ENCODE measurements at regions not wholly inside any gene's neighbourhood (a gene's known extent, or its start where the extent isn't known, plus 50 kb on each side); places are given as distances from the start of the nearest gene placed in this dataset.

DNA sequence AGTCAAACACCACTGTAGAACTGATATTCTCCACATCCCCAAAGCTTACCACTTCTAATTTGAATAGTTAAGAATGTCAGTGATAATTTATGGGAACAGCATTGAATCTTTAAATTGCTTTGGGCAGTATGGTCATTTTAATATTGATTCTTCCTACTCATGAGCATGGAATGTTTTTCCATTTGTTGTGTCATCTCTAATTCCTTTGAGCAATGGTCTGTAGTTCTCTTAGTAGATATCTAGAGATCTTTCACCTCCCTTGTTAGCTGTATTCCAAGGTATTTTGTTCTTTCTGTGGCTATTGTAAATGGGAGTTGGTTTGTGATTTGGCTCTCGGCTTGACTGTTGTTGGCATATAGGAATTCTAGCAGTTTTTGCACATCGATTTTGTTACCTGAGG lies 1341.8 kb upstream of the CDH9 start:
- H3K9me3 ChIP-seq (ENCODE audit: control insufficient read depth, insufficient read depth, low read length), result no peaks in the 10 kb centered on the region
- WGBS (ENCODE audit: insufficient coverage, insufficient read length), result no CpG with 5 or more reads among the region's 2 CpGs
- no peak for DNase-seq (ENCODE audit: low read depth, low spot score)
- H3K36me3 ChIP-seq (ENCODE audit: control insufficient read depth, insufficient read depth, low read length), result no peaks in the 10 kb centered on the region
- no peaks in the 10 kb centered on the region for H3K4me1 ChIP-seq (ENCODE audit: control insufficient read depth, insufficient read depth, low read length)
- no peaks in the 10 kb centered on the region for H3K27me3 ChIP-seq (ENCODE audit: control insufficient read depth, insufficient read depth, low read length)
- no peak overlapping the region for H3K4me3 ChIP-seq (ENCODE audit: low read length)
- H3K27ac ChIP-seq (ENCODE audit: low read length), result no peak overlapping the region

DNA sequence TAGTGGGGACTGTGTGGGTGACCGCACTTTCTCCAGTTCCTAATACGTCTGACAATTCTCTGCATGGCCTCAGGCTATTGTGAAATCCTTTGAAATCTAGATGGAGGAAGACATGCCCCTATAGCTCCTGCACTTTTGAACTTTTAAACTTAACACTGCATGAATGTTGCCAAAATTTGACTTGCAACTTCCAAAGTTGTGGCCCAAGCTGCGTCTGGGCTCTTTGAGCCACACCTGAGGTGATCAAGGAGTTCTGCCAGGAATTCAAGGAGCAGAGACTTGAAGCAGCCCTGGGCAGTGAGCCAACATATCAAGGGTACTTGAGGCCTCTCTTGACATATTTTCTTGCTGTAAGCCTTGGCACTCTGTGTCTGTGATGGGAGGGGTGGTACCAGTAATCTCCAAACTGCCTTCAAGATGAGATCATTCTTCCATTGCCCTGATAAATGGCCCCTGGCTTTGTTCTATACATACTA lies 1336.1 kb upstream of the CDH9 start:
- WGBS (ENCODE audit: insufficient coverage, insufficient read length), result no CpG with 5 or more reads among the region's 3 CpGs
- Histone ChIP-seq H3K4me1 (ENCODE audit: control insufficient read depth, insufficient read depth, low read length) (no peaks in the 10 kb centered on the region), H3K9me3 (ENCODE audit: control insufficient read depth, insufficient read depth, low read length) (no peaks in the 10 kb centered on the region), H3K27ac (ENCODE audit: low read length) (no peak overlapping the region), H3K4me3 (ENCODE audit: low read length) (no peak overlapping the region), H3K27me3 (ENCODE audit: control insufficient read depth, insufficient read depth, low read length) (no peaks in the 10 kb centered on the region), H3K36me3 (ENCODE audit: control insufficient read depth, insufficient read depth, low read length) (no peaks in the 10 kb centered on the region)
- no peak for DNase-seq (ENCODE audit: low read depth, low spot score)

DNA sequence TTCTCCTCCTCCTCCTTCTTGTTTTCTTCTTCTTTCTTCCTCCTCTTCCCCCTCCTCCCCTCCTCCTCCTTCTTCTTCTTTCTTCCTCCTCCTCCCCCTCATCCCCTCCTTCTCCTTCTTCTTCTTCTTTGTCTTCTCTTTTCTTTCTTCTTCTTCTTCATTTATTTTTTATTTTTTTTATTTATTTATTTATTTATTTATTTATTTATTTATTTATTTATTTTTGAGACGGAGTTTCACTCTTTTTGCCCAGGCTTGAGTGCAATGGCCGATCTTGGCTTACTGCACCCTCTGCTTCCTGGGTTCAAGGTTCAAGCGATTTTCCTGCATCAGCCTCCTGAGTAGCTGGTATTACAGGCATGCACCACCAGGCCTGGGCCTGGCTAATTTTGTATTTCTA lies 1332.5 kb upstream of the CDH9 start:
- no peak for DNase-seq (ENCODE audit: low read depth, low spot score)
- WGBS (ENCODE audit: insufficient coverage, insufficient read length), result no CpG with 5 or more reads among the region's 3 CpGs
- no peaks in the 10 kb centered on the region for H3K4me1 ChIP-seq (ENCODE audit: control insufficient read depth, insufficient read depth, low read length)

DNA sequence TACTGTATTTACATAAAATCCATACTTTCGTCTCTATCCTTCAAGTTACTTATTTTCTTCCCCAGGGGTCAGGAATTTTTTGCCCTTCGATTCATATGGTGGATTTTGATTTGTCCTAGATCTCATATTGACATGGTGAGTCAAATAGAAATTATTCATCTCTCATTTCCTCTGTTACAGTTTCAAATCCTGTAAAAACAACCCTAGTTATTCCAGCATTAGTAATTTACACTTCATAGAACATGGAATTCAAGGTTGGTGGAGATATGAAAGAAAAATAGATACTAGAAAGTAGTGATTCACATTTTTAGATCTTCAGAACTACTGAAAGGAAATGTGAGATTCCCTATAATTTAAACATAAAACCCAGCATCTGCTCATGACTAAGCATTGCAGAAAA lies 1331.0 kb upstream of the CDH9 start:
- DNase-seq (ENCODE audit: low read depth, low spot score), result no peak
- WGBS (ENCODE audit: insufficient coverage, insufficient read length), result no CpG with 5 or more reads among the region's 2 CpGs
- Histone ChIP-seq H3K9me3 (ENCODE audit: control insufficient read depth, insufficient read depth, low read length) (no peaks in the 10 kb centered on the region), H3K27ac (ENCODE audit: low read length) (no peak overlapping the region), H3K4me3 (ENCODE audit: low read length) (no peak overlapping the region), H3K27me3 (ENCODE audit: control insufficient read depth, insufficient read depth, low read length) (no peaks in the 10 kb centered on the region), H3K4me1 (ENCODE audit: control insufficient read depth, insufficient read depth, low read length) (no peaks in the 10 kb centered on the region), H3K36me3 (ENCODE audit: control insufficient read depth, insufficient read depth, low read length) (no peaks in the 10 kb centered on the region)

More for the DNA sequence above, 1332.5 kb upstream of the CDH9 start:
- no peaks in the 10 kb centered on the region for H3K36me3 ChIP-seq (ENCODE audit: control insufficient read depth, insufficient read depth, low read length)
- H3K27ac ChIP-seq (ENCODE audit: low read length), result no peak overlapping the region
- no peaks in the 10 kb centered on the region for H3K27me3 ChIP-seq (ENCODE audit: control insufficient read depth, insufficient read depth, low read length)
- no peak overlapping the region for H3K4me3 ChIP-seq (ENCODE audit: low read length)
- H3K9me3 ChIP-seq (ENCODE audit: control insufficient read depth, insufficient read depth, low read length), result no peaks in the 10 kb centered on the region

DNA sequence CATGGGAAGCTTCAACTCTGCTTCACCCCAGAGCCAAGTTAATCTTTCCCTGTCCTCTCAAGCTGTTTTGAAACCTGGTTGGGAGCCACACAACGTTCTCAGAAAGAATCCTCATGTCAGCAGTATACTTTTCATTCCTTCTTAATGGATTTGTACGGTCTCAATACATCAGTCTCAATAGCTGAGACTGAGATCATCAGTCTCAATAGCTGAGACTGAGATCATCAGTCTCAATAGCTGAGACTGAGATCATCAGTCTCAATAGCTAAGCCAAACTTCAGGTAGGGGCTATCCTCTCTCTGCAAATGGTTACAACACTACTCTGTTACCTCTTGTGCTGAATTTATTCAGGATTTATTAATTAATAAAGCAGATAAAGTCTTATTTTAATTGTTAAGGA lies 1317.4 kb upstream of the CDH9 start:
- Histone ChIP-seq H3K4me3 (ENCODE audit: low read length) (no peak overlapping the region), H3K27ac (ENCODE audit: low read length) (no peak overlapping the region), H3K36me3 (ENCODE audit: control insufficient read depth, insufficient read depth, low read length) (no peaks in the 10 kb centered on the region), H3K27me3 (ENCODE audit: control insufficient read depth, insufficient read depth, low read length) (no peaks in the 10 kb centered on the region), H3K4me1 (ENCODE audit: control insufficient read depth, insufficient read depth, low read length) (no peaks in the 10 kb centered on the region), H3K9me3 (ENCODE audit: control insufficient read depth, insufficient read depth, low read length) (no peaks in the 10 kb centered on the region)
- no CpG with 5 or more reads among the region's 2 CpGs for WGBS (ENCODE audit: insufficient coverage, insufficient read length)
- DNase-seq (ENCODE audit: low read depth, low spot score), result no peak

DNA sequence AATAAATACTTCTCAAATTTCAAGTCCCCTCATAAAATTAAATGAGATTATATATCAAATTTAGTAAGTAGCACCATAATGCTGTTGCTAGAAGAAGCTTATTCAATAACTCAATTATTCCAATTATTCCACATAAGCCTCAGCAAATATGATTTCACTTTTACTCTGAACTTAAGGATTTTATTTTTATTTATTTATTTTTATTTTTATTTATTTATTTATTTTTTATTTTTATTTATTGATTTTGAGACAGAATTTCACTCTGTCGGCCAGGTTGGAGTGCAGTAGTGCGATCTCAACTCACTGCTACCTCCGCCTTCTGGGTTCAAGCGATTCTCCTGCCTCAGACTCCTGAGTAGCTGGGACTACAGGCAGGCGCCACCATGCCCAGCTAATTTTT lies 1308.3 kb upstream of the CDH9 start:
- Histone ChIP-seq H3K27me3 (ENCODE audit: control insufficient read depth, insufficient read depth, low read length) (no peaks in the 10 kb centered on the region), H3K9me3 (ENCODE audit: control insufficient read depth, insufficient read depth, low read length) (no peaks in the 10 kb centered on the region), H3K27ac (ENCODE audit: low read length) (no peak overlapping the region), H3K36me3 (ENCODE audit: control insufficient read depth, insufficient read depth, low read length) (no peaks in the 10 kb centered on the region), H3K4me3 (ENCODE audit: low read length) (no peak overlapping the region), H3K4me1 (ENCODE audit: control insufficient read depth, insufficient read depth, low read length) (no peaks in the 10 kb centered on the region)
- WGBS (ENCODE audit: insufficient coverage, insufficient read length), result no CpG with 5 or more reads among the region's 5 CpGs
- DNase-seq (ENCODE audit: low read depth, low spot score), result no peak

DNA sequence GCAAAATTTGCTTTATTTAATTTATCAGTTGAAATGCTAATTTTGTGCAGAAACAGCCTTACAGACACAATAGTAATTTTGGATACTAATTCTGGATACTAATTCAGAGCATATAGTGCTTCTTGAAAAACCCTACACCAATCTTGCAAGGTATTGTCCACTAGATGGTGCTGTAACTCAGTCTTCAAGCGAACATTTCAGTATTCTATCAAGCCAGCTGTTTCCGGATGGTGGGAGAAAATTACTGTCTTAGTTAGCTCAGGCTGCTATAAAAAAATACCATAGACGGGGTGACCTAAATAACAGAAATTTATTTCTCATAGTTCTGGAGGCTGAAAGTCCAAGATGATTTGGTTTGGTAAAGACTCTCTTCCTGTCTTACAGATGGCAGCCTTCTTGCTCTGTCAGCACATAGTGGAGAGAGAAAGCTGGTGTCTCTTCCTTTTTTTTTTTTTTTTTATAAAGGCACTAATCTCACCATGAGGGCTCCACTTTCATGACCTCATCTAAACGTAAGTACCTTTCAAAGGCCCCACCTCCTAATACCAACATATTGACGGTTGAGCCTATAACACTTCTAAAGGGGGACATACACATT lies 1306.5 kb upstream of the CDH9 start:
- peak; percentile 76 for DNase-seq (ENCODE audit: low read depth, low spot score)
- H3K27ac ChIP-seq (ENCODE audit: low read length), result no peak overlapping the region
- no peaks in the 10 kb centered on the region for H3K4me1 ChIP-seq (ENCODE audit: control insufficient read depth, insufficient read depth, low read length)
- H3K36me3 ChIP-seq (ENCODE audit: control insufficient read depth, insufficient read depth, low read length), result no peaks in the 10 kb centered on the region
- no CpG with 5 or more reads among the region's 5 CpGs for WGBS (ENCODE audit: insufficient coverage, insufficient read length)
- no peaks in the 10 kb centered on the region for H3K9me3 ChIP-seq (ENCODE audit: control insufficient read depth, insufficient read depth, low read length)
- no peaks in the 10 kb centered on the region for H3K27me3 ChIP-seq (ENCODE audit: control insufficient read depth, insufficient read depth, low read length)
- no peak overlapping the region for H3K4me3 ChIP-seq (ENCODE audit: low read length)

DNA sequence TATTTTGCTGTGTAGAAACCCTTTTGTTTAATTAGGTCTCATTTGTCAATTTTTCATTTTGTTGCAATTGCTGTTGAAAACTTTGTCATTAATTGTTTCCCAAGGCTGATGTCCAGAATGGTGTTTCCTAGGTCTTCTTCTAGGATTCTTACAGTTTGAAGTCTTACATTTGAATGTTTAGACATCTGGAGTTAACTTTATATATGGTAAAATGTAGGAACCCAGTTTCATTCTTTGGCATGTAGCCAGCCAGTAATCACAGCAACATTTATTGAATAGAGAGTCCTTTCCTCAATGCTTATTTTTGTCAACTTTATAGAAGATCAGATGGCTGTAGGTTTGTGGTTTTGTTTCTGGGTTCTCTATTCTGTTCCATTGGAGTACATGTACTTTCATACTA lies 1290.8 kb upstream of the CDH9 start:
- Histone ChIP-seq H3K4me3 (ENCODE audit: low read length) (no peak overlapping the region), H3K9me3 (ENCODE audit: control insufficient read depth, insufficient read depth, low read length) (no peaks in the 10 kb centered on the region), H3K36me3 (ENCODE audit: control insufficient read depth, insufficient read depth, low read length) (no peaks in the 10 kb centered on the region), H3K4me1 (ENCODE audit: control insufficient read depth, insufficient read depth, low read length) (no peaks in the 10 kb centered on the region), H3K27me3 (ENCODE audit: control insufficient read depth, insufficient read depth, low read length) (no peaks in the 10 kb centered on the region), H3K27ac (ENCODE audit: low read length) (no peak overlapping the region)
- DNase-seq (ENCODE audit: low read depth, low spot score), result no peak

DNA sequence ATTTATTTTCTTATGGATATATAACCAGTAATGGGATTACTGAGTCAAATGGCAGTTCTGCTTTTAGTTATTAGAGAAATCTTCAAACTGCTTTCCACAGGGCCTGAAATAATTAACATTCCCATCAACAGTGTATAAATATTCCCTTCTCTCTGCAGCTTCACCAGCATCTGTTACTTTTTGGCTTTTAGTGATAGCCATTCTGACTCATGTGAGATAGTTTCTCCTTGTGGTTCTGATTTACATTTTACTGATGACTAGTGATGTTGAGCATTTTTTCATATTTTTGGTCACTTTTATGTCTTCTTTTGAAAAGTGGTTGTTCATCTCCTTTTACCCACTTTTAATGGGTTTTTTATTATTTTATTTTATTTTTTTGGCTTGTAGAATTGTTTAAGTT lies 1290.3 kb upstream of the CDH9 start:
- Histone ChIP-seq H3K36me3 (ENCODE audit: control insufficient read depth, insufficient read depth, low read length) (no peaks in the 10 kb centered on the region), H3K4me3 (ENCODE audit: low read length) (no peak overlapping the region), H3K27me3 (ENCODE audit: control insufficient read depth, insufficient read depth, low read length) (no peaks in the 10 kb centered on the region), H3K27ac (ENCODE audit: low read length) (no peak overlapping the region), H3K4me1 (ENCODE audit: control insufficient read depth, insufficient read depth, low read length) (no peaks in the 10 kb centered on the region), H3K9me3 (ENCODE audit: control insufficient read depth, insufficient read depth, low read length) (no peaks in the 10 kb centered on the region)
- no peak for DNase-seq (ENCODE audit: low read depth, low spot score)

DNA sequence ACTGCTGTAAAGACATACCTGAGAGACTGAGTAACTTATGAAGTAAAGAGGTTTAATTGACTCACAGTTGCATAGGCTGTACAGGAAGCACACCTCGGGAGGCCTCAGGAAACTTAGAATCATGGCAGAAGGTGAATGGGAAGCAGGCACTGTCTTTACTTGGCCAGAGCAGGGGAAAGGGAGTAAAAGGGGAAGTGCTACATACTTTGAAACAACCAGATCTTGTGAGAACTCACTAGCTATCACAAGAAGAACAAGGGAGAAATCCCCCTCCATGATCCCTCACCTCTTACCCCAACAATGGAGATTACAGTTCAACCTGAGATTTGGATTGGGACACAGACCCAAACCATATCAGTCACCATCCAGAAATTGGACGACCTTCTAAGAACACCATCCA lies 1285.8 kb upstream of the CDH9 start:
- Histone ChIP-seq H3K36me3 (ENCODE audit: control insufficient read depth, insufficient read depth, low read length) (no peaks in the 10 kb centered on the region), H3K27ac (ENCODE audit: low read length) (no peak overlapping the region), H3K4me1 (ENCODE audit: control insufficient read depth, insufficient read depth, low read length) (no peaks in the 10 kb centered on the region), H3K27me3 (ENCODE audit: control insufficient read depth, insufficient read depth, low read length) (no peaks in the 10 kb centered on the region), H3K4me3 (ENCODE audit: low read length) (no peak overlapping the region), H3K9me3 (ENCODE audit: control insufficient read depth, insufficient read depth, low read length) (no peaks in the 10 kb centered on the region)
- WGBS (ENCODE audit: insufficient coverage, insufficient read length), result no CpG with 5 or more reads among the region's 2 CpGs
- no peak for DNase-seq (ENCODE audit: low read depth, low spot score)

DNA sequence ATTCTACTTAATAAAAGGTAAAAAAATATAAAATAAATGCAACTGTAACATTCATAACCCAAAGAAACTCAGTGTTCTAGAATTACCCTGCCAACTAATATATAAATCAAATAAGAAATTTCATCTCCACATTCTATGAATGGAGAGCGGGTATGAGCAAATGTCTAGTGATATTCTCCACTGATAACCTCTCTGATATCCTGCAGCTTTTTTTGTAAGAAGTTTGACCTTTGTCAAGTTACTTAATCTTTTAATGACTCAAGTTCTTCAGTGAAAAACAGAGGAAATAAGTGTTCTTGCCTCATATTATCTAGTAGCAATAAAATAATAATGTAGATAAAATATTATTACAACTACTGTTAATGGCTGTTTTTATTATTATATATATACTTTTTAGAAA lies 1275.6 kb upstream of the CDH9 start:
- Histone ChIP-seq H3K4me1 (ENCODE audit: control insufficient read depth, insufficient read depth, low read length) (no peaks in the 10 kb centered on the region), H3K4me3 (ENCODE audit: low read length) (no peak overlapping the region), H3K27me3 (ENCODE audit: control insufficient read depth, insufficient read depth, low read length) (no peaks in the 10 kb centered on the region), H3K27ac (ENCODE audit: low read length) (no peak overlapping the region), H3K36me3 (ENCODE audit: control insufficient read depth, insufficient read depth, low read length) (no peaks in the 10 kb centered on the region), H3K9me3 (ENCODE audit: control insufficient read depth, insufficient read depth, low read length) (no peaks in the 10 kb centered on the region)
- WGBS (ENCODE audit: insufficient coverage, insufficient read length), result no CpG with 5 or more reads among the region's 1 CpG
- no peak for DNase-seq (ENCODE audit: low read depth, low spot score)

Data from iPS DF 6.9 (cell line).